ENCODE measurements at regions not wholly inside any gene's neighbourhood (a gene's known extent, or its start where the extent isn't known, plus 50 kb on each side); places are given as distances from the start of the nearest gene placed in this dataset.

- DNase-seq (ENCODE audit: low spot score): no peak
These were observed 211.3 kb upstream of the KRR1 start for GRCh38 chr12:75722714-75723200.

- no peak for DNase-seq (ENCODE audit: low spot score)
These were observed 210.4 kb upstream of the KRR1 start for GRCh38 chr12:75721796-75722195.

- DNase-seq (ENCODE audit: low spot score): no peak
These were observed 209.6 kb upstream of the KRR1 start for GRCh38 chr12:75720812-75721641.

GRCh38 chr12:75717902-75718301 is 206.5 kb upstream of the KRR1 start:
- no peak for DNase-seq (ENCODE audit: low spot score)

- DNase-seq (ENCODE audit: low spot score): no peak
These were observed 205.0 kb upstream of the KRR1 start for GRCh38 chr12:75716291-75717025.

GRCh38 chr12:75715682-75716081 is 204.3 kb upstream of the KRR1 start:
- no peak for DNase-seq (ENCODE audit: low spot score)

GRCh38 chr12:75715323-75715644 is 203.9 kb upstream of the KRR1 start:
- DNase-seq (ENCODE audit: low spot score): no peak

GRCh38 chr12:75714462-75715322 is 203.3 kb upstream of the KRR1 start:
- no peak for DNase-seq (ENCODE audit: low spot score)

GRCh38 chr12:75713434-75713833 is 202.0 kb upstream of the KRR1 start:
- DNase-seq (ENCODE audit: low spot score): no peak

GRCh38 chr12:75712223-75712622 is 200.8 kb upstream of the KRR1 start:
- no peak for DNase-seq (ENCODE audit: low spot score)

- no peak for DNase-seq (ENCODE audit: low spot score)
These were observed 199.9 kb upstream of the KRR1 start for GRCh38 chr12:75711271-75711670.

GRCh38 chr12:75710361-75711069 is 199.1 kb upstream of the KRR1 start:
- DNase-seq (ENCODE audit: low spot score): no peak

GRCh38 chr12:75709503-75709902 is 198.1 kb upstream of the KRR1 start:
- DNase-seq (ENCODE audit: low spot score): no peak

GRCh38 chr12:75708802-75709201 is 197.4 kb upstream of the KRR1 start:
- no peak for DNase-seq (ENCODE audit: low spot score)

GRCh38 chr12:75707983-75708382 is 196.6 kb upstream of the KRR1 start:
- no peak for DNase-seq (ENCODE audit: low spot score)

GRCh38 chr12:75706786-75707605 is 195.6 kb upstream of the KRR1 start:
- DNase-seq (ENCODE audit: low spot score): no peak

GRCh38 chr12:75705749-75706711 is 194.6 kb upstream of the KRR1 start:
- no peak for DNase-seq (ENCODE audit: low spot score)

GRCh38 chr12:75704664-75705063 is 193.3 kb upstream of the KRR1 start:
- DNase-seq (ENCODE audit: low spot score): no peak

GRCh38 chr12:75704208-75704607 is 192.8 kb upstream of the KRR1 start:
- DNase-seq (ENCODE audit: low spot score): no peak

GRCh38 chr12:75703131-75703530 is 191.7 kb upstream of the KRR1 start:
- no peak for DNase-seq (ENCODE audit: low spot score)
